Chondrocyte (in vitro differentiated cells): ENCODE measurements at regions not wholly inside any gene's neighbourhood (a gene's known extent, or its start where the extent isn't known, plus 50 kb on each side); places are given as distances from the start of the nearest gene placed in this dataset.

Experiments used
- DNase-seq: peaks from one replicate; pipeline ENCODE4 v3.0.0; 2021; ENCODE audit warnings: mixed read lengths, low spot score
- H3K27ac Mint-ChIP-seq: one replicate; pipeline ENCODE4 v1.8.0; 2021; ENCODE audit warnings: mild to moderate bottlenecking, moderate library complexity, mixed read lengths; ENCODE audit not compliant: unreplicated experiment
- H3K27me3 Mint-ChIP-seq: 2 replicates; pipeline ENCODE4 v1.8.0; 2021; ENCODE audit warnings: low read depth, mixed read lengths
- H3K36me3 Mint-ChIP-seq: 2 replicates; pipeline ENCODE4 v1.8.0; 2021; ENCODE audit warnings: low read depth, mixed read lengths
- H3K4me1 Mint-ChIP-seq: 2 replicates; pipeline ENCODE4 v1.8.0; 2021; ENCODE audit warnings: low read depth, mild to moderate bottlenecking, mixed read lengths
- H3K4me3 Mint-ChIP-seq: one replicate; pipeline ENCODE4 v1.8.0; 2021; ENCODE audit warnings: mild to moderate bottlenecking, moderate library complexity, mixed read lengths; ENCODE audit not compliant: unreplicated experiment
- H3K9me3 Mint-ChIP-seq: 2 replicates; pipeline ENCODE4 v1.8.0; 2021; ENCODE audit warnings: low read depth, mixed read lengths
- CTCF ChIP-seq: fragments of 200-600 bp; sonication (generic); IDR thresholded peaks from 2 replicates; pipeline ENCODE4 v1.5.0; 2021; ENCODE audit warnings: antibody characterized with exemption, mild to moderate bottlenecking, moderate library complexity

- no peaks in the 10 kb centered on the region for H3K36me3 Mint-ChIP-seq
- H3K27ac Mint-ChIP-seq: no peak overlapping the region
- no peak for TF ChIP-seq CTCF
- no peaks in the 10 kb centered on the region for H3K9me3 Mint-ChIP-seq
- H3K4me1 Mint-ChIP-seq: no peaks in the 10 kb centered on the region
- DNase-seq: no peak
- H3K4me3 Mint-ChIP-seq: no peak overlapping the region
- peaks cover 14% of the 10 kb centered on the region for H3K27me3 Mint-ChIP-seq
Observed at GRCh38 chr1:96038636-96039035, 682.9 kb upstream of the PTBP2 start.

- no peaks in the 10 kb centered on the region for H3K9me3 Mint-ChIP-seq
- H3K4me1 Mint-ChIP-seq: no peaks in the 10 kb centered on the region
- TF ChIP-seq CTCF: no peak
- no peak overlapping the region for H3K27ac Mint-ChIP-seq
- DNase-seq: no peak
- no peaks in the 10 kb centered on the region for H3K36me3 Mint-ChIP-seq
- H3K4me3 Mint-ChIP-seq: no peak overlapping the region
- H3K27me3 Mint-ChIP-seq: peaks cover 14% of the 10 kb centered on the region
Observed at GRCh38 chr1:96039910-96040309, 681.7 kb upstream of the PTBP2 start.

GRCh38 chr1:96041470-96041869, 680.1 kb upstream of the PTBP2 start:
- H3K36me3 Mint-ChIP-seq: no peaks in the 10 kb centered on the region
- H3K4me3 Mint-ChIP-seq: no peak overlapping the region
- H3K9me3 Mint-ChIP-seq: no peaks in the 10 kb centered on the region
- no peaks in the 10 kb centered on the region for H3K4me1 Mint-ChIP-seq
- no peak for DNase-seq
- H3K27me3 Mint-ChIP-seq: peaks cover 13% of the 10 kb centered on the region
- TF ChIP-seq CTCF: no peak
- no peak overlapping the region for H3K27ac Mint-ChIP-seq

- DNase-seq: no peak
- TF ChIP-seq CTCF: no peak
- no peaks in the 10 kb centered on the region for H3K36me3 Mint-ChIP-seq
- H3K9me3 Mint-ChIP-seq: peaks cover 7% of the 10 kb centered on the region
- H3K27me3 Mint-ChIP-seq: peaks cover 2% of the 10 kb centered on the region
- no peak overlapping the region for H3K4me3 Mint-ChIP-seq
- H3K4me1 Mint-ChIP-seq: no peaks in the 10 kb centered on the region
- no peak overlapping the region for H3K27ac Mint-ChIP-seq
Observed at GRCh38 chr1:96048572-96049212, 672.9 kb upstream of the PTBP2 start.

GRCh38 chr1:96049759-96050409, 671.7 kb upstream of the PTBP2 start:
- Mint-ChIP-seq H3K9me3 (peaks cover 13% of the 10 kb centered on the region), H3K27ac (no peak overlapping the region), H3K4me1 (no peaks in the 10 kb centered on the region), H3K27me3 (peaks cover 2% of the 10 kb centered on the region), H3K36me3 (no peaks in the 10 kb centered on the region), H3K4me3 (no peak overlapping the region)
- no peak for TF ChIP-seq CTCF
- no peak for DNase-seq
